Activated CD8-positive, alpha-beta memory T cell treated with anti-CD3 and anti-CD28 coated beads for 24 hours (primary cell): ENCODE measurements at regions not wholly inside any gene's neighbourhood (a gene's known extent, or its start where the extent isn't known, plus 50 kb on each side); places are given as distances from the start of the nearest gene placed in this dataset.

ENCODE experiments used
- DNase-seq: peaks from one replicate; pipeline ENCODE4 v3.0.0-alpha.2; 2020

DNA sequence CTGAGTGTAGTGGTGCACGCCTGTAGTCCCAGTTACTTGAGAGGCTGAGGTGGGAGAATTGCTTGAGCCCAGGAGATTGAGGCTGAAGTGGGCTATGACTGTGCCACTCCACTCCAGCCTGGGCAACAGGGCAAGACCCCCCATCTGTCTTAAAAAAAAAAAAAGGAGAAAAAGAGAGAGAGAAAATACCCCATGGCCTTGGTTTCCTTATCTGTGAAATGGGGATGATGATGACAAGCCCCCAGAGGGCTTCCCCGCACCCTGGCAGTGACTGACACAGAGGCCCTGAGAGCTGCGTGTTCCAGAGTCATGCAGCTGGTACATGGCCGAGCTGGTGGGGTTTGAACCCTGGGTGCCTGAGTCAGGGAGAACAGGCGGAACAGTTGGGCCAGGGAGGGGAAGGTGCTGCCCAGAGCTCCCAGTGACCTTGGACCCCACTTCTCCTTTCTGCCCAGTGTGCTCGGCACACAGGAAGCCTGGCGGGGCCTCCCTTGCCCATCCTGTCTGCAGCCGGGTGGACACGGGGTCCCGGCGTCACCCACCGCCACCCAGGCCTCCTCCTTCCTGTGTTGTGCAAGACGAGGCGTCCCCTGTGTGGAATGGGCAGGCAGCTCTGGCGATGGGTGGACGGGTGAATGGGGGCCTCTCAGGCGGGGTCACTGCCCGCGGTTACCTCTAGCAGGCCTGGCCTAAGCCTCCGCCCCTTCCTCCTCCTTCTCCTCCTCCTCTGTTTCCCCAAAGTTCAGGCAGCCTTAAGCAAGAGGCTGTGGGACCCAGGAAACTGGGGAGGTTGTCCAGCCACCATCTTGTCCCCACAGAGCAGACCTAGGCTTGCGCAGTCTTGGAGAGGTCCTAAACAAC, 84.2 kb downstream of the CEBPB start:
- no peak for DNase-seq

DNA sequence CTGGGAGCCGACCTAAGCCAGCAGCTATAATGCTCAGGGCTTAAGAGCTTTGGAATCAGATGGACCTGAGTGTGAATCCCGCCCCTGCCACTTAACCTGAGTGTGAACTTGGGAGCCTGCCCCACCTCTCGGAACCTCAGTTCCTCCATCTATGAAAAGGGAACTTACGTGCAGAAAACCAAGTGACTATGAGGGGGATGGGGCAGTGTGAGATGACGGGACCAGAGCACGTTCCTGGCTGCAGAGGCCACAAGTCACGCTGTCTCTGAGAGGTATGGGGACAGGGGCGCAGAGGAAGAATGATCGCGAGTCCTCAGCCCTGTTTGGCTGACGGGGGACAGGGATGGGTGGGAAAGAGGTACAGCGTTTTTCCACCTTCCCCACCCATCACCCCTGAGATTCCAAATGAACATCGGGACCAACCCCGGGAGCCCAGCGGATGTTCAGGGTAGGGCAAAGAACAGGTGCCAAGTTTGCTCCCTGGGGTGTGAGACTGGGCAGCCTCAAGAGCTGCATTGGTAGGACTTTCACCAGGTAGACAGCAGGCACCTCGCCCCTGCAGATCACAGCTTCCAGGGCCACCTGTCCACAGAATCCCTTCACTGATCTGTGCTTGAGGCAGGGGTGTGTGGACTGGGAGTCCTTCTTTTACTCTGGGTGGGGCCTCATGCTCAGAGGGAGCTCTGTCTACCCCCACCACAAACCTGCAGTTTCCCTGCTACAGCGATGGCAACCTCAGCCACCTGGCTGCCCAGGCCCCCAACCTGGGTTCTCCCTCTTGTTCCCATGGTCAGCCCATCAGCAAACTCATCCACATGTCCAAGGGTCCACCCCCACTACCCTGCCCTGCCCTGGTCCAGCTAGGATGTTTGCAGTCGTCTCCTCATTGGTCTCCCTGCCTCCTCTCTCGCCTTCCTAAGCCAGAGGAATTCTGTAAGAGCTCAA, 85.8 kb downstream of the CEBPB start:
- DNase-seq = no peak

DNA sequence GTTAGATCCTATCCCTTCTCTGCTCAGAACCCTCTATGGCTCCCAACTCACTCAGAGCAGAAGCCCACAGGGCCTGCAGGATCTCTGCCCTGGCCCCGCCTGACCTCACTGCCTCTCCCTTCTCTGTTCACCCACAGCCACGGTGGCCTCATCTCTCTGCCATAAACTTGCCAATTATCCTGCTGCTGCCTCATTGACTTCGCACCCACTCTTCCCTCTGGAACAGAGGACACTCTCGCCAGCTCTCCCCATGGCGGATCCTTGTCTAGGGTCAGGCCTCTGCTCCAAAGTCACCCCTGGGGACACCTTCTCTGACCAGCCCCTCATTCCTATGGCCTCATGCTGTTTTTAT, 86.4 kb downstream of the CEBPB start:
- no peak for DNase-seq

DNA sequence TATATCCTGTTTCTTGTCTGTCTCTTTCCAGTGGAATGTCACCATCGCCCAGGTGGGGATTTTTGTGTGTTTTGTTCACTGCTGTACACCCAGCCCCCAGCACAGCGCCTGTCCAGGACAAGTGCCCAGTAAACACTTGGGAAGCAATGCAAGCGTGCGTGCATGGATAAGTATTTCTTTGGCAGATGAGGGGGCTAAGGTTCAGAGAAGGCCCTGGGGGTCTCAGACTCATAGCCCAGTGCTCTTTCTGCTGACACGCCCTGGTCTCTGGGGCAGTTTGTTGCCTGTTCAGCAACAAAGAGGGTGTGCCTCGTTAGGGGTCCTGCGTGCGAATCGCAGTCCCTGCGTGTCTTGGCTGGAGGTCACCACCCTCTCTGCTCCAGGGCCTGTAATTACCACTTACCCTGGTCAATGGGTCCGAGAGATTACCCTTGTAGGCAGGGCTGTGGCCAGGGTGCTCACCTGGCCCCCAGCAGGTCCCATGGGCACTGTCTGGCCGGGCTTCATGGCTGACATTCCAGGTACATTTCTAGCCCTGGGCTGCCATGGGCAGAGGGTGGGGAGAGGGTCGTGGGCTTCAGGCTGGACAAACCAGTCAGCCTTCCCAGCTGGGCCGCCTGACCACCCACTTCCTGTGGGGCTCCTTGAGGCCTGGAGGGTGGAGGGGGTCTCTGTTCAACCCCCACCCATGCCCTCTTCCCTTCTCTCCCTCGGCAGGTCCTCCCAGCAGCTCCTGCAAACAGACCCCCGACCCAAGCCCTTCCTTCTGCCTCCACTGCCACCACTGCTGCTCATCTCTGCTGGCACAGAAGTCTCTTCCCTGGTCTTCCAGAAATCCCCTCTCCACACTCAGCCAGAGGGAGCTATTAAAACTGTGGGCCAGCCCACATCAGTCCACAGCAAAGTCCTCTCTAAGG, 87.1 kb downstream of the CEBPB start:
- DNase-seq = no peak

DNA sequence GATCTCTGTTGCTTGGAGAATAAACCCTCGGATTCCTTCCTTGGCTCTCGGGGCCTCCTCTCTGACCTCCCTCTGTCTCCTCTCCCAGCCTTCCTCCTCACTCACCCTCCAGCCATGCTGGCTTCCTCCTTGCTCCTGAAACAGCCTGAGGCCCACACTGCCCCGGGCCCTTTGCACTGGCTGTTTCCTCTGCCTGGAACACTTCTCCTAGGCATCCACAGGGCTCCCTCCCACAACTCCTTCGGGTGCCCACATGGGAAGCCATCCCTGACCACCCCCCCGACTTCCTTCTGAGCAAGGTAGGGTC, 87.7 kb downstream of the CEBPB start:
- DNase-seq = no peak

DNA sequence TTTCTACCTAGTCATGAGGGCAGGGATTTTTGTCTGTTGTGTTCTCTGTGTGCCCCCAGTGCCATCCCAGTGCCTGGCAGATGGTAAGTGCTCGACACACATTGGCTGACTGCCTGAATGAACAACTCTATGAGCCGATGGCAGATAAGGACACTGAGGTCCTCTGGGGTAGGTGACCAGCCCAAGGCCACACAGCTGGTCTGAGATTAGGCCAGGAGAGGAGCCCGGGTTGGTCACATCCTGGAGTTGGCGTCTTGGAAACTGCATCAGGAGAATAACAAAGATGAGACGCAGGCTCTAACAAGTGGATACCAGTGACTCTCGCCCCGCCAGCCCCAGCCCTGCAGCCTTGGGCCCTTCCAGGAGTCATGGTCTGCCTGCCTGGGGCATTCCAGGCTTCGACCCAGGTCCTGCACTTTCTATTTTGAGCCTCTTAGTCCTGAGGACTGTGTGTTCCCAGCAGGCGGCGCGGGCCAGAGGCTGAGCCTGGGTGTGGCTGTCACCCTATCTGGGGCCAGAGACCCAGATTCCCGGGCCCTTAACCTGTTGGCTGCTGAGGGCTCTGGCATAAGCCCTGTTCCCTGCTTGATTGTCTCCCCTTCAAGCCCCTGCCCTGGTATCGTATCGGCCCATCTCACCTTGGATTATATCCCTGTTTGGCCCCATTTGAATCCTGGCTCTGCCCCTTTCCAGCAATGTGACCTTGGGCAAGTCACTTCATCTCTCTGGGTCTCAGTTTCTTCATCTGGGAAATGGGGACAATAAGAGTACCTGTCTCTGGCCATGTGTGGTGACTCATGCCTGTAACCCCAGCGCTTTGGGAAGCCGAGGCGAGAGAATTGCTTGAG, 88.3 kb downstream of the CEBPB start:
- DNase-seq = no peak

DNA sequence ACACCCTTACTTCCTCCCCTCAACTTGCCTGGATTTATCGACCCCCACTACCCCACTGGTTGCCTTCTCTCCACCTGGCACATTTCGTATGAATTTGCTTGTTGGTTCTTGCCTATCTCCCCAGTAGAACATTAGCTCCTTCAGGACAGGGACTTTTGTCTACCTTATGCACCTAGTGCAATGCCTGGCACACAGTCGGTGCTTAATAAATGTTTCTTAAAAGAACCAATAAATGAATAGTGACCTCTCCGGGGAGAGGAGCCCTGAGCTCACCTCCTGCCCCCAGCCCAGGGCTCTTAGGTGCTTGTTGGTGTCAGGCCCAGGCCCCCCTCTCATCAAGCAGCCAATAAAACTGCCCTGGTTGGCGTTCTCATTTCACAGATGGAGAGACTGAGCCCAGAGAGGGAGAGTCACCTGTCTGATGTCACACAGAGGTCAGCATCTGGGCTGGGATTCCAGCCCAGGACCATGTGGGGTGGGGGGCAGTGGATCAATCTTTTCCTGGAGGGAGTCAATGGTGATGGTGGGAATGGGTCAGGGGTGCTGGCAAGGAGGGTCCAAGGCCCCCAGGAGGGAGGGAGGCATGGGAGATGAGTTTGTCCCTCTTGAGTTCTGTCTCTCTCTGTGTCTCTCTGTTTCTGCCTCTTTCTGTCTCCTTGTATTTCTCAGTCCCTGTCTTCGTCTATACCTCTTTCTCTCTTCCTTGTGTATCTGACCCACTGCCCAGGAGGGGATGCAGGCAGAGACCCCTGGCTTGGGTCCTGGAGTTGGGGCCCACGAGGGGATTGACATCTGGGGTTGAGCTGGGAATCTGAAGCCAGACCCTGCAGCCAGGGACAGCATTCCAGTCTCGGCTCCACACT, 89.6 kb downstream of the CEBPB start:
- no peak for DNase-seq

DNA sequence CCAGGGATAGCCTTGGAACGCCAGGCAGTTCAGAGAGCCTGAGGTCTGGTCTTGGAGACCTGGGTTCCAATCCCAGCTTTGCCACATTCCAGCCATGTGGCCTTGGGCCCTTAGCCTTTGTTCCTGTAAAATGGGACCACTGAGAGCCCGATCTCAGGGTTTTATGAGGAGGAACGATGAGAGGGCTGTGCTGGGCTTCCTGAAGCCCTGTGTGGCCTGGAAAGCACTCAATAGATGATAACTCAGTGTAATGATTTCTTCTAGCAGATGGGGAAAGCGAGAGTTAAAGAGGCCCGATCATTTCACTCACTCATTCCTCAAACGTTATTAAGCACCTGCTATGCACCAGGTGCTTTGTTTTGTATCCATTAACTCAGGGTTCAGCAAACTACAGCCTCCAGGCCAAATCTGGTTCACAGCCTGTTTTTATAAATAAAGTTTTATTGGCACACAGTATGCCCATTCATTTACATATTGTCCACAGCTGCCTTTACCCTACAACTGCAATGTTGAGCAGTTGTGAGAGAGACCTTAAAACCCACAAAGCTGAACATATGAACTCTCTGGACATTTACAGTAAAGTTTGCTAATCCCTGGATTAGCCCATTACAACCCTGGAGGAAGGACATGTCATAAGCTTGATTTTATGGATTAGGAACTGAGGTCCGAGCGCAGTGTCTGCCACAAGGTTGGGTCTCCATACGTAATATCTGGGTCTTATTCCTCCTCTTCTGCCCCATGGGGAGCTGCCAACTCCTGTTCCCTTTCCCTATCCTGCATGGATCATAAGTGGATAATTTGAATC, 90.4 kb downstream of the CEBPB start:
- DNase-seq = no peak

DNA sequence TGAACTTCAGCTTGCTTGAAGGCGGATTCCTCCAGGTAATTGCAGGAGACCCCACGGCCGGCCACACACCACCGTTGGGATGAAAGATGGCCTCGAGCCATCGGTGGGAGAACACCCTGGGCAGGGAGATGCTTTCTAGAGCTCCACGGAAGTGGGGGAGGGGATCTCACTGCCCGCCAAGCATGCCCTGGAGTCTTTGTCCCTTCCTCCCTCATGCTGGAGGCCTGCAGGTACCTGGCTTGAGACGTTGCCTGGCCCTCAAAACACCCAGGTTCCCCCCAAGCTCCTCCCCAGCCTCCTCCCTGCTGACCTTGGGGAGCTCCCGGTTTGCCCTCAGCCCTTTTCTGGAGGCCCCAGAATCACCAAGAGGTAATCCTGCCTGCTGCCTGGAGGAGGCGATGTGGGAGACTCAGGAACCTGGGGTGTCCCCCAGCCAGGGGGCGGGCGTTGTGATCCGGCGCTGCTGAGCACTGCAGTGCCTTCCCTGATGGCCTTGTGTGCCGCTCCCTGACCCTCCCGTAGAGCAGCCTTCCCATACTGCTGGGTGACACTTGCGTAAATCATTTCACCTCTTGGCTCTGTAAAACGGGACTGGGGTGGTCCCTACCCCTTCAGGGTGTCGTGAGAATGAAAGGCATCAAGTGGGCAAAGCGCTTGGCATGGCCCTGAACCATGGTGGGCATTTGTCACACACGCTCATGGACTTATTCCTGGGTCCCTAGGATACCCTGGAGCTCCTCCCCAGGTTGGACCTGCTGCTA, 91.4 kb downstream of the CEBPB start:
- no peak for DNase-seq

DNA sequence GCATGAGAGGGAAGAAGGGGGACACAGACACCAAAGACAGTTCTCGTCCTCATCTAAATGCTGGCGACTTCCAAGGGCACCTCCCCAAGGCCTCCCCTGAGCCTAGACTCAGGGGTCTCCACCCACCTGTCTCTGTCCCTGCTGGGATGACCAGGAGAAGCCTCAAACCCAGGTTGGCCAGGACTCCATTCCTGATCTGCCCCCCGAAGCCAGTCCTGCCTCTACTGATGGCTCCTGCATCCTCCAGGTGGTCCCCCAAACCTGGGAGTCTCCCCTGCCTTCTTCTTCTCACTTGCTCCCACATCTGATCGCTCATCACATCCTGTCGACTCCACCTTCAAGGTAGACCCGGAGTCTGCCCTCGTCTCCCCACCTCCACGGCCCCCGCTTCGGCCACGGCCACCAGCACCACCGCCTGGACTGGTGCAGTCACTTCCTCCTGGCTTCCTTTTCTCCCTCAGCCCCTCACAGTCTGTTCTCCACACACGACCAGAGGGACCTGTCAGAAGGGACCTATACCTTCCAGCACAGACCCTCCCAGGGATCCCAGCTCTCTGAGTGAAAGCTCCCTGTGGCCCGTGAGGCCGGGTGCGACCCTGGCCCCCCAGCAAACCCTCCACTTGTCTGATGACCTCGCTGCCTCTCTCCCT, 92.1 kb downstream of the CEBPB start:
- DNase-seq = no peak

DNA sequence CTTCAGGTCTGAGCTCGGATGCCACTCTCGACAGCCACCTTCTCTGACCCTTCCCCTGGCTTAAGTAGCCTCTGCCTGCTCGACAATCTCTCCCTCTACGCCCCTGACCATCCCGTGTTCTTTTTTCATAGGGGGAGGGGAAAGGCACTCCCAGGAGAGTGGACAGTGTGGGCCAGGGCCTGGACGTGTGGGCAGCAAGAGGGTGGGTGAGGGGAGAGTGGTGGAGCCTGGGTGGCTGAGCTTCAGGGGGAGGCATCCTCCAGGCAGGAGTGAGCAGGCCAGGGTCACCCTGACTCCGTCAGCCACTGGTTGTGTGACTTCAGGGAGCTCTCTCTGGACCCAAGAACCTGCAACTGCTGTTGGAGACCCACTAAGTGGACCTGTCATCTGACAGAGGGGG, 92.7 kb downstream of the CEBPB start:
- no peak for DNase-seq

DNA sequence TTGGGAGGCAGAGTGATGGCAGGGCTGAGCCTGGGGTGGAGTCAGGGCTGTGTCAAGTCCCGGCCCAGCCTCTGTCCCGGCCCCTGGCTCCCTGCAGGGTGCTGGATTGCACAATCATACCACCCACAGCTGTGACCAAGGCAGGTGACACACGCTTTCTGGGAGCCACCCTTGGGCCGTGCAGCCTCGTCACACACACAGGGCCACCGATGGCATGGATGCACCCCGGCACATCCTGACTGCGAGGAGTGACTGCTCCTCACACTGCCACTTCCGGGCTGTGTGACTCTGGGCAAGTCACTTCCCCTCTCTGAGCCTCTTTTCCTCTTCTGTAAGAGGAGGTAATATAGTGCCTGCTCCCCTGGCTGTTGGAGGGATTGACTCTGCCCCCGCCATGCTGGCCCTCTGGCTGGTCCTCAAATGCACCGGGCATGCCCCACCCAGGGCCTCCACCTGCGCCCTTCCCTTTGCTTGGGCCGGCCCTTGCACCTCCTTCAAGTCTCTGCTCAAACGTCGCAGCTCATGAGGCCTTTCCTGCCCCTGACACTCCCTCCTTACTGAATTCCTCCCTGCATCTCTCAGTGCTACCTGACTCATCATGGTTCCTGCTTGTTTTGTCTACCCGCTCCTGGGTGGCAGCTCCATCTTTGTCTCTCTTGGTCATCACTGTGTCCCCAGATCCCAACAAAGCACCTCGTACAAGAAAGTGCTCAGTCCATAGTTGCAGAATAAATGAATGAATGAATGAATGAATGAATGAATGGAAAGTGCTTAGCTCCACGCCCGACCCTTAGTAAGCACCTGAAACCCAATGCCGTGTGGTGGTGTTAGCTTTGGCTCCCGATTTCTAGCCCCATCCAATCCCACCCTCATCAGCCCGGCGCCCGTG, 93.5 kb downstream of the CEBPB start:
- DNase-seq = no peak

DNA sequence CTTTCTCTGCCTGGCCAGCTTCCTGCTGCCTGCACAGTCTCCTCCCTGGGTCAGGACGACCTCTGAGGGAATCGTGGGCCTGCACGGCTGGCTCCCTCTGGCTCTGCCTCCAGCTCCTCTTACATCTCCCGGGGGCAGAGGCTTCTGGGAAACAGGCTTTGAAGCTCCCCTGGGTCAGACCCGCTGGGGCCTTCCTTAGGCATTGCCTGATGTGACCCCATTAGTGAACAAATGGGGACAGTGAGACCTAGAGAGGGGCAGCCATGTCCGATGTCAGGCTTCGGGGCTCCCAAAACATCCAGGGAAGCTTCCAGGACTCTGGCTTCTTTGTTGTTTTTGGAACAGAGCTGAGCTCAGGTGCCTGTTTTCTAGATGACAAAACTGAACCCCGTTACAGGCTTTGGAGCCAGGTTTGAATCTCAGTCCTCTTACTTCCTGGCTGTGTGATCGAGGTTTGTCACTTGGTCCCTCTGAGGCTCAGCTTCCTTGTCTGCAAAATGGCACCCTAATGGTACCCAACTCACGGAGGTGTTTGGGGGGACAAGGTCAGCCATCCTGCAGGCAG, 94.3 kb downstream of the CEBPB start:
- no peak for DNase-seq

DNA sequence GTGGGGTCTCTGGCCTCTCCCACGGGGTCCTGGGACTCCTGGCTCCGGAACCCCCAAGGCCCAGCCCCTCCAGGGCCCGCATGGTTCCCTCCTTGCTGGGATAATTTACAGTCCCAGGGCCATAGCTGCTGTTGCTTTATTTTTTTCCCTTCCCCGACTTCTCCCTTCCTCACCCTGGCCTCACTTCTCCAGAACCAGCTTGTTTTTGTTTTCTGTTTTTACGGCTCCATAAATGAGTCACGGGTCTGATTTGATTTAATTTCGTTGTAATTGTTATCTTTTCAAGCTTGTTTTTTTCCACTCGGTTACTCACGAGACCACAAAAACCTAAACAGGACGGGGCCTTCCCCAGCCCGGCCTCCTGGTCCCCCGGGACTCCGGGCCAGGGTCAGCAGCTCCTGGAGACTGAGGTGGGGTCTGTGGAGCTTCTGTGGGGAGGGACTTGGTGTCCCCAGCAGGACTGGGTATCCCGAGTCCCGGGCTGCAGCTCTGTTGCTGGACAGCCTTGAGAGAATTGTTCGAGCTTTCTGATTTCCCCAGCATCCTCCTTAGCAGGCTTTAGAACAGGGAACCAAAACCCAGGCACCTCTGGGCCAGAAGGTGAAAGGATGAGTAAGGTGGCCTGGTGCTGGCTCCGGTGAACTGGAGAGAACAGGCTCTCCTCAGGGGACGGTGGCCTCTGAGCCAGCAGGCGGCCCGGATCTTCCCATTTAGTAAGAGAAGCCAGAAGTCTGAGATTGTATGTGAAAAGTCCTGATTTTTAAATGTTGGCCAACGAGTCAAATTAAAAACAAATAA, 94.9 kb downstream of the CEBPB start:
- DNase-seq = no peak

DNA sequence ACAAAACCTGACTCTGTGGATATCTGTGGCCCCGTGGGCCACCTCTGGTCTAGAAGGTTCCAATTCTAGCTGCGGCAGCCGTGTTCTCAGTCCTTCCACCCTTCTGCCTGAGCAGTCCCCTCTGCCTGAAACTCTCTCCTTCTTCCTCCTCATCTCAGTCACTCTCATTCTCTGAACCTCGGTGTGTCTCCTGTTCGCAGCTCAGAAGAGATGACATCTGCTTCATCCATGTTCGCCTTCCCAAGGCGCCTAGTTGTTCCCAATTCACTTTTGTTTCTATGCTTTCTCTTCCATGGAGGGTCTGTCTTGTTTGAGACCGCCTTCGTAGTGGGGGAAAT, 95.5 kb downstream of the CEBPB start:
- DNase-seq = no peak

DNA sequence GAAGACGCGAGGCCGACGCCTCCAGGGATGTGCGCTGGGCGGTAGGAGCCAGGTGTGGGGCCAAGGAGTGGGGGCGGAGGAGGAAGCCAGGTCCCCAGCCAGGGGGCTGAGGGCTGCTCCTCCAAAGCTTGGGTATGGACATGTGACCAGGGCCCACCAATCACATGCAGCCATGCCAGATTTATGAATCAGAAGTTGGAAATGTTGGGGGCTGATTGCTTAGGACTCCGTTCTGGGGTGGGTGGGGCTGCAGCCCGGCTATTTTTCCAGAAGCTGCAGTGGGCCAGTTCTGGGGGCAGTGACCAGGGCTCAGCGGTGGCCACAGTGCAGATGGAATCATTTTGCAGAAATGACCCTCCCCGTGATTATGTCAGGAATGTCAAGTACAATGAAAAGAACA, 96.0 kb downstream of the CEBPB start:
- no peak for DNase-seq

DNA sequence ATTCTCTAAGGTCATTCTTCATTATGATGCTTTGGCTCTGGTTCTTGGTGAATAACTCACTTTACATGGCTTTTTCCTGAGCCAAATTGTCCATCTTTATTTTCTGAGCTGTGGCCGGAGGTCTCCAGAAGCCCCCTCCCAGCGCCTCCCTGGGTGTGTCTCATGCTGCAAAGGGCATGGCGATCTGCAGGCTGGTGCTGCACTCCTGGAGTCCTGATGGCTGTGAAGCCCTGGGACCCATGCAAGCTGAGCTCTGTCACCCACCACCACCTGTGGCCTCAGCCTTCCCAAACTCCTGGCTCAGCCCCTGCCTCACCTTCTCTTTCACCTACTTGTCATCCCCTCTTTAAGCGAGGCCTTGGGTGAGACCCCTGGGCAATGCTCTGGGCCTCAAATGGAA, 96.9 kb downstream of the CEBPB start:
- no peak for DNase-seq
